ENCODE measurements at regions not wholly inside any gene's neighbourhood (a gene's known extent, or its start where the extent isn't known, plus 50 kb on each side); places are given as distances from the start of the nearest gene placed in this dataset.

- DNase-seq (ENCODE audit: low read depth): no peak
Observed at GRCh38 chr1:14189381-14189780, 409.1 kb upstream of the KAZN start.

GRCh38 chr1:14190508-14190907, 408.0 kb upstream of the KAZN start:
- no peak for DNase-seq (ENCODE audit: low read depth)

GRCh38 chr1:14194511-14194910, 404.0 kb upstream of the KAZN start:
- DNase-seq (ENCODE audit: low read depth): no peak

GRCh38 chr1:14205066-14205465, 393.4 kb upstream of the KAZN start:
- DNase-seq (ENCODE audit: low read depth): no peak

GRCh38 chr1:14215151-14215550, 383.3 kb upstream of the KAZN start:
- no peak for DNase-seq (ENCODE audit: low read depth)

GRCh38 chr1:14217384-14217783, 381.1 kb upstream of the KAZN start:
- DNase-seq (ENCODE audit: low read depth): no peak

GRCh38 chr1:14220324-14220723, 378.2 kb upstream of the KAZN start:
- no peak for DNase-seq (ENCODE audit: low read depth)

- DNase-seq (ENCODE audit: low read depth): no peak
Observed at GRCh38 chr1:14220811-14221210, 377.7 kb upstream of the KAZN start.

GRCh38 chr1:14222086-14222485, 376.4 kb upstream of the KAZN start:
- no peak for DNase-seq (ENCODE audit: low read depth)

- DNase-seq (ENCODE audit: low read depth): no peak
Observed at GRCh38 chr1:14228677-14229076, 369.8 kb upstream of the KAZN start.

GRCh38 chr1:14233510-14233909, 365.0 kb upstream of the KAZN start:
- DNase-seq (ENCODE audit: low read depth): no peak

- DNase-seq (ENCODE audit: low read depth): no peak
Observed at GRCh38 chr1:14236097-14236496, 362.4 kb upstream of the KAZN start.

GRCh38 chr1:14238472-14239307, 359.8 kb upstream of the KAZN start:
- no peak for DNase-seq (ENCODE audit: low read depth)

GRCh38 chr1:14240265-14240664, 358.2 kb upstream of the KAZN start:
- DNase-seq (ENCODE audit: low read depth): no peak

- DNase-seq (ENCODE audit: low read depth): no peak
Observed at GRCh38 chr1:14242123-14242522, 356.4 kb upstream of the KAZN start.

GRCh38 chr1:14242870-14243269, 355.6 kb upstream of the KAZN start:
- no peak for DNase-seq (ENCODE audit: low read depth)

- DNase-seq (ENCODE audit: low read depth): no peak
Observed at GRCh38 chr1:14245954-14246353, 352.5 kb upstream of the KAZN start.

- no peak for DNase-seq (ENCODE audit: low read depth)
Observed at GRCh38 chr1:14246471-14246870, 352.0 kb upstream of the KAZN start.

GRCh38 chr1:14247666-14248065, 350.8 kb upstream of the KAZN start:
- no peak for DNase-seq (ENCODE audit: low read depth)

- DNase-seq (ENCODE audit: low read depth): no peak
Observed at GRCh38 chr1:14251871-14252270, 346.6 kb upstream of the KAZN start.

- no peak for DNase-seq (ENCODE audit: low read depth)
Observed at GRCh38 chr1:14253676-14254075, 344.8 kb upstream of the KAZN start.

- peak; percentile 57 for DNase-seq (ENCODE audit: low read depth)
Observed at GRCh38 chr1:14254251-14254650, 344.2 kb upstream of the KAZN start.

GRCh38 chr1:14255233-14255632, 343.3 kb upstream of the KAZN start:
- DNase-seq (ENCODE audit: low read depth): no peak

- DNase-seq (ENCODE audit: low read depth): no peak
Observed at GRCh38 chr1:14255711-14256110, 342.8 kb upstream of the KAZN start.
